ENCODE measurements at regions not wholly inside any gene's neighbourhood (a gene's known extent, or its start where the extent isn't known, plus 50 kb on each side); places are given as distances from the start of the nearest gene placed in this dataset.
"Not testable (repeated sequence)": the region's sequence is repeated elsewhere in the genome, so short reads cannot be mapped to it uniquely, and the experiment has no call there.

- DNase-seq (ENCODE audit: low read depth) = peak; percentile 8
Observed at GRCh38 chr4:22573198-22573597, 57.3 kb upstream of the ADGRA3 start.

GRCh38 chr4:22573641-22574040 is 57.8 kb upstream of the ADGRA3 start:
- DNase-seq (ENCODE audit: low read depth) = no peak

GRCh38 chr4:22574424-22574823 is 58.6 kb upstream of the ADGRA3 start:
- DNase-seq (ENCODE audit: low read depth) = no peak

- no peak for DNase-seq (ENCODE audit: low read depth)
Observed at GRCh38 chr4:22574880-22575279, 59.0 kb upstream of the ADGRA3 start.

- no peak for DNase-seq (ENCODE audit: low read depth)
Observed at GRCh38 chr4:22587253-22587652, 71.4 kb upstream of the ADGRA3 start.

GRCh38 chr4:22593933-22594332 is 78.1 kb upstream of the ADGRA3 start:
- no peak for DNase-seq (ENCODE audit: low read depth)

- no peak for DNase-seq (ENCODE audit: low read depth)
Observed at GRCh38 chr4:22595684-22596083, 79.8 kb upstream of the ADGRA3 start.

- DNase-seq (ENCODE audit: low read depth) = peak; percentile 24
Observed at GRCh38 chr4:22596409-22596808, 80.5 kb upstream of the ADGRA3 start.

GRCh38 chr4:22597471-22597870 is 81.6 kb upstream of the ADGRA3 start:
- no peak for DNase-seq (ENCODE audit: low read depth)

GRCh38 chr4:22598113-22599047 is 82.5 kb upstream of the ADGRA3 start:
- not testable (repeated sequence) for DNase-seq (ENCODE audit: low read depth)

GRCh38 chr4:22599228-22599928 is 83.5 kb upstream of the ADGRA3 start:
- DNase-seq (ENCODE audit: low read depth) = not testable (repeated sequence)

GRCh38 chr4:22599929-22600432 is 84.1 kb upstream of the ADGRA3 start:
- not testable (repeated sequence) for DNase-seq (ENCODE audit: low read depth)

- DNase-seq (ENCODE audit: low read depth) = not testable (repeated sequence)
Observed at GRCh38 chr4:22601638-22602037, 85.8 kb upstream of the ADGRA3 start.

GRCh38 chr4:22607382-22607781 is 85.4 kb upstream of the GBA3 start:
- DNase-seq (ENCODE audit: low read depth) = no peak

- not testable (repeated sequence) for DNase-seq (ENCODE audit: low read depth)
Observed at GRCh38 chr4:22609951-22610525, 82.7 kb upstream of the GBA3 start.

- no peak for DNase-seq (ENCODE audit: low read depth)
Observed at GRCh38 chr4:22614114-22614513, 78.6 kb upstream of the GBA3 start.

GRCh38 chr4:22616516-22616915 is 76.2 kb upstream of the GBA3 start:
- no peak for DNase-seq (ENCODE audit: low read depth)

- DNase-seq (ENCODE audit: low read depth) = not testable (repeated sequence)
Observed at GRCh38 chr4:22620144-22620543, 72.6 kb upstream of the GBA3 start.

GRCh38 chr4:22621970-22622369 is 70.8 kb upstream of the GBA3 start:
- DNase-seq (ENCODE audit: low read depth) = not testable (repeated sequence)

GRCh38 chr4:22624002-22624401 is 68.7 kb upstream of the GBA3 start:
- DNase-seq (ENCODE audit: low read depth) = not testable (repeated sequence)

- DNase-seq (ENCODE audit: low read depth) = no peak
Observed at GRCh38 chr4:22625311-22625710, 67.4 kb upstream of the GBA3 start.

- DNase-seq (ENCODE audit: low read depth) = not testable (repeated sequence)
Observed at GRCh38 chr4:22627851-22628250, 64.9 kb upstream of the GBA3 start.

Measured in forelimb muscle (tissue), 1 donor.